Keratinocyte (primary cell): ENCODE measurements at regions not wholly inside any gene's neighbourhood (a gene's known extent, or its start where the extent isn't known, plus 50 kb on each side); places are given as distances from the start of the nearest gene placed in this dataset.

Source experiments
- DNase-seq: peaks from one replicate; pipeline ENCODE4 v3.0.0-alpha.2; 2011; ENCODE audit warnings: low read depth, missing footprints, low spot score
- FAIRE-seq: peaks from 2 replicates; lab custom pipeline; 2011; peaks lifted over from hg19 to GRCh38; lab: Jason Lieb, UNC
- H2AFZ ChIP-seq: 2 replicates; pipeline ENCODE4 v1.6.0; 2012; ENCODE audit warnings: low read length, control low read depth, inconsistent platforms; ENCODE audit not compliant: control insufficient read depth
- H3K27ac ChIP-seq: 2 replicates; pipeline ENCODE4 v1.5.1; 2011; ENCODE audit warnings: low read length; ENCODE audit not compliant: control insufficient read depth, insufficient read depth
- H3K27me3 ChIP-seq: 3 replicates; pipeline ENCODE4 v1.6.0; 2011; ENCODE audit warnings: low read length; ENCODE audit not compliant: control insufficient read depth, insufficient read depth; ENCODE audit errors: extremely low read depth
- H3K36me3 ChIP-seq, 2 experiments: 2 replicates in 1 of 2; 3 replicates in 1 of 2; pipeline ENCODE4 v1.5.1; 2011; ENCODE audit warnings: low read length in 2 of 2, mild to moderate bottlenecking in 1 of 2; ENCODE audit not compliant: control insufficient read depth in 2 of 2, insufficient read depth in 2 of 2; ENCODE audit errors: extremely low read depth in 1 of 2
- H3K4me1 ChIP-seq: 3 replicates; pipeline ENCODE4 v1.5.1; 2011; ENCODE audit warnings: low read length; ENCODE audit not compliant: control insufficient read depth, insufficient read depth; ENCODE audit errors: extremely low read depth
- H3K4me2 ChIP-seq: 3 replicates; pipeline ENCODE4 v1.6.0; 2011; ENCODE audit warnings: low read depth, low read length; ENCODE audit not compliant: control insufficient read depth, insufficient read depth; ENCODE audit errors: extremely low read depth
- H3K4me3 ChIP-seq, 3 experiments: fragments of 200-600 bp in 1 of 3; sonication (generic) in 1 of 3; 2 replicates in 2 of 3; 3 replicates in 1 of 3; pipeline ENCODE4 v1.5.1; 2011 to 2016; ENCODE audit warnings: low read length in 3 of 3, mild to moderate bottlenecking in 3 of 3, control low read depth in 2 of 3, inconsistent platforms in 1 of 3, low read depth in 1 of 3, mixed read lengths in 1 of 3, mixed run types in 1 of 3, moderate library complexity in 1 of 3; ENCODE audit not compliant: control insufficient read depth in 2 of 3, insufficient read depth in 2 of 3; ENCODE audit errors: extremely low read depth in 1 of 3
- H3K79me2 ChIP-seq: 2 replicates; pipeline ENCODE4 v1.6.0; 2012; ENCODE audit warnings: low read length; ENCODE audit not compliant: control insufficient read depth, insufficient read depth
- H3K9ac ChIP-seq: 3 replicates; pipeline ENCODE4 v1.6.0; 2011; ENCODE audit warnings: low read length; ENCODE audit not compliant: control insufficient read depth, insufficient read depth; ENCODE audit errors: extremely low read depth
- H3K9me1 ChIP-seq: 3 replicates; pipeline ENCODE4 v1.6.0; 2011; ENCODE audit warnings: low read length; ENCODE audit not compliant: control insufficient read depth, insufficient read depth; ENCODE audit errors: extremely low read depth
- H3K9me3 ChIP-seq: 2 replicates; pipeline ENCODE4 v1.5.1; 2012; ENCODE audit warnings: low read depth, low read length; ENCODE audit not compliant: control insufficient read depth
- H4K20me1 ChIP-seq: 3 replicates; pipeline ENCODE4 v1.6.0; 2011; ENCODE audit warnings: low read length; ENCODE audit not compliant: control insufficient read depth, insufficient read depth; ENCODE audit errors: extremely low read depth
- EZH2 ChIP-seq: IDR thresholded peaks from one replicate; pipeline ENCODE4 v1.6.1; 2012; ENCODE audit warnings: inconsistent platforms, mild to moderate bottlenecking, low read length, moderate library complexity
- dilution Hi-C: fragments of 300-500 bp; cut with MboI; formaldehyde crosslinking; loops from one replicate; pipeline ENCODE4 v1.7.0; 2020; ENCODE audit warnings: low sequenced_read_pairs; ENCODE audit not compliant: extremely low pct_ligation_motif_present
- TF ChIP-seq, protein P1 (sequence below), 3 experiments: IDR thresholded peaks in 1 of 3; conservative IDR thresholded peaks in 1 of 3; optimal IDR thresholded peaks in 1 of 3; 2 replicates in 2 of 3; 3 replicates in 1 of 3; pipeline versions ENCODE3 to v1.5.1; 2011; ENCODE audit warnings: low read length in 3 of 3, mild to moderate bottlenecking in 3 of 3, moderate library complexity in 2 of 3, control low read depth in 1 of 3, inconsistent platforms in 1 of 3; ENCODE audit not compliant: insufficient read depth in 2 of 3; ENCODE audit errors: extremely low read depth in 1 of 3

DNA sequence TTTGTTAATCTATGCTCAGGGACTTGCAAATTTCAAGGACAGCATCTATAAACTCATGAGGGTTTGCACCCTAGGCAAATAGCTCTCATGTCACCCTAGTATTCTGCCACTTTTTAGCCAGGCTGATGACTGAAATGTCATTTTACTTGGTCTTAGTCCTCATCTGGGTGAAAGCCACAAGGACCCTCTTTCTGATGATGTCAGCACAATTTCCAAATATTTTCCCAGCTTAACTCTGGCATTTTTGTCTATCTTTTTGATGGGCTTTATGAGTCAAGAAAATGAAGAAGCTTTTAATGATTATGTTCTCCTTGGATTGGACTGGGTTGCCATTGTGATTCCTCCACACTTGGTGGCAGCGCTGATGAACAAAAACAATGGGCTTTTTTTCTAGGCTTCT lies 420.1 kb upstream of the BTBD3 start:
- Histone ChIP-seq H3K79me2 (no peaks in the 10 kb centered on the region), H3K36me3 (no peaks in the 10 kb centered on the region), H3K4me2 (no peak overlapping the region), H3K4me1 (peaks cover 27% of the 10 kb centered on the region), H3K4me3 (no peak overlapping the region), H3K9me1 (no peaks in the 10 kb centered on the region), H4K20me1 (no peaks in the 10 kb centered on the region), H2AFZ (no peak overlapping the region), H3K27ac (no peak overlapping the region), H3K9me3 (no peaks in the 10 kb centered on the region), H3K9ac (no peak overlapping the region), H3K27me3 (no peaks in the 10 kb centered on the region)
- DNase-seq (no peak), FAIRE-seq (no peak)
- dilution Hi-C loops, result no loop called here
- TF ChIP-seq, protein P1, sequence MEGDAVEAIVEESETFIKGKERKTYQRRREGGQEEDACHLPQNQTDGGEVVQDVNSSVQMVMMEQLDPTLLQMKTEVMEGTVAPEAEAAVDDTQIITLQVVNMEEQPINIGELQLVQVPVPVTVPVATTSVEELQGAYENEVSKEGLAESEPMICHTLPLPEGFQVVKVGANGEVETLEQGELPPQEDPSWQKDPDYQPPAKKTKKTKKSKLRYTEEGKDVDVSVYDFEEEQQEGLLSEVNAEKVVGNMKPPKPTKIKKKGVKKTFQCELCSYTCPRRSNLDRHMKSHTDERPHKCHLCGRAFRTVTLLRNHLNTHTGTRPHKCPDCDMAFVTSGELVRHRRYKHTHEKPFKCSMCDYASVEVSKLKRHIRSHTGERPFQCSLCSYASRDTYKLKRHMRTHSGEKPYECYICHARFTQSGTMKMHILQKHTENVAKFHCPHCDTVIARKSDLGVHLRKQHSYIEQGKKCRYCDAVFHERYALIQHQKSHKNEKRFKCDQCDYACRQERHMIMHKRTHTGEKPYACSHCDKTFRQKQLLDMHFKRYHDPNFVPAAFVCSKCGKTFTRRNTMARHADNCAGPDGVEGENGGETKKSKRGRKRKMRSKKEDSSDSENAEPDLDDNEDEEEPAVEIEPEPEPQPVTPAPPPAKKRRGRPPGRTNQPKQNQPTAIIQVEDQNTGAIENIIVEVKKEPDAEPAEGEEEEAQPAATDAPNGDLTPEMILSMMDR (optimal IDR thresholded peaks at IDR 0.05 in 1 of 3, IDR thresholded peaks at IDR 0.05 in 1 of 3, conservative IDR thresholded peaks at IDR 0.05 in 1 of 3; ENCODE audit: extremely low read depth in 1 of 3, insufficient read depth in 2 of 3, low read length in 3 of 3), result no peak
- no peak for TF ChIP-seq EZH2

DNA sequence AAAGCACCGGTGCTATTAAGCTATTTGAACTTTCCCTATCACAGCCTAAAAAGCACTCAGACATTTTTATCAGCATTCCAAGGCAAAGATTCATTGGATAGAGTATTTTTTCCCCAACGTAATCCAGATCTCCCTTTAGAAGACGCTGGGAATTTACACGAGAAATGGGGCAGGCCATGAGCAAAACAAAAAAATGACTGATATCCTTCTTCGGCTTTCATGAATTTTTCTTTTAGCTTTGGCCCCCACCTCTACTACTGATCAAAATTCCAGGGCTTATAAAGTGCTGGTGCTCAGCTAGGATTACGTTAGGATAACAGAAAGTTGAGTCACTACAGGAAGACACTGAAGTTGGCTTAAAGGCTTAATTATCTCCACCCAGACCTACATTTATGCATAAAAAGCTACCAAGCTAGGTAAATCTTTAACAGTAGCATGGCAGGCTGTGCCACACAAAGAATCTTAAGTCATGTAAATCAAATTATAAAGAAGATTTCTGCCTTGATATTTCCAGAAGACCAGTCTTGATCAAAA lies 418.5 kb upstream of the BTBD3 start:
- Histone ChIP-seq H3K4me1 (peaks cover 21% of the 10 kb centered on the region), H3K79me2 (no peaks in the 10 kb centered on the region), H3K36me3 (no peaks in the 10 kb centered on the region), H3K27ac (no peak overlapping the region), H3K27me3 (no peaks in the 10 kb centered on the region), H3K9me3 (no peaks in the 10 kb centered on the region), H3K9ac (no peak overlapping the region), H2AFZ (no peak overlapping the region), H4K20me1 (no peaks in the 10 kb centered on the region), H3K4me3 (no peak overlapping the region), H3K9me1 (no peaks in the 10 kb centered on the region), H3K4me2 (no peak overlapping the region)
- FAIRE-seq (peak; percentile 67), DNase-seq (no peak)
- TF ChIP-seq, protein P1 (optimal IDR thresholded peaks at IDR 0.05 in 1 of 3, IDR thresholded peaks at IDR 0.05 in 1 of 3, conservative IDR thresholded peaks at IDR 0.05 in 1 of 3; ENCODE audit: extremely low read depth in 1 of 3, insufficient read depth in 2 of 3, low read length in 3 of 3), result no peak
- no peak for TF ChIP-seq EZH2
- dilution Hi-C loops, result no loop called here
